HG02840 (cell line): ENCODE measurements at regions not wholly inside any gene's neighbourhood (a gene's known extent, or its start where the extent isn't known, plus 50 kb on each side); places are given as distances from the start of the nearest gene placed in this dataset.

ENCODE experiments used
- ATAC-seq: cut with Tn5 transposase; IDR thresholded peaks from one replicate; pipeline ENCODE4 v1.9.1; 2021; ENCODE audit warnings: mild to moderate bottlenecking, moderate library complexity, moderate number of reproducible peaks; ENCODE audit not compliant: unreplicated experiment, low FRiP score

DNA sequence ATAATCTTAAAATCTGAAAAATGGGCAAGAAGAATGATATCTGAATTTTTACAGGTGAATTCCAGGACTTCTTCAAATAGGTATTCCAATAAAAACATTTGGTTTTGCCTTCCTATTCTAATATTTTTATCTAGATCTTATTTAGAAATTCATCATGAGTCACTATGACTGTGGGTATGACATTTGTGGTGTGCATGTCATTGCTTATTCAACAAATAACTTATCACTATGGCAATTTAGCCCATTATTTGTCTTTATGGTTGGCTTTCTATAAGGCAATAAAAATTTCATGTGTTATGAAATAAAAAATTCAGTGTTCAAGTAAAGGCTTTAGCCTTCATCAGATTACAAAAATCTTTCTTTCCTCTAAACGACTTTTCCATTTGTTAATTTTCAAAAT lies 1139.6 kb upstream of the NUDT12 start:
- ATAC-seq: no peak

GRCh38 chr5:104699438-104699837 lies 1136.8 kb upstream of the NUDT12 start:
- no peak for ATAC-seq

GRCh38 chr5:104661256-104661655 lies 1098.7 kb upstream of the NUDT12 start:
- no peak for ATAC-seq

DNA sequence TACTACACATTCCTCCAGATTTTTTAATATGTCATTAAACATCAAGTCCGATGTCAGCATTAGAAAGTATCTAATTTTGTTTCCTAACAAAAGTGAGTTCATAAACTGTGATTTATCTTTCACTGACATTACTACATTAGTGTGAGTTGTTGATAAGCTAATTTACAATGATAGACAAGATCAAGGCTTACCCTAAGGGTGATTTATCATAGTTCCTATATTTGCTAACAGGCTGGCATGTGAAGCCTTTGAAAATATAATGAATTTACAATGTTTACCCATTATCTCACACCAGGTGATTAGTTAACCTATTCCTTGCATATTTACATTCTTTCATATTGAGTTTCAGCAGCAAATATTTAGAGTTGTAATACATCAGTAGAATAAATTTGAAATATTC lies 1096.9 kb upstream of the NUDT12 start:
- ATAC-seq: no peak

GRCh38 chr5:104652271-104652861 lies 1089.8 kb upstream of the NUDT12 start:
- no peak for ATAC-seq

DNA sequence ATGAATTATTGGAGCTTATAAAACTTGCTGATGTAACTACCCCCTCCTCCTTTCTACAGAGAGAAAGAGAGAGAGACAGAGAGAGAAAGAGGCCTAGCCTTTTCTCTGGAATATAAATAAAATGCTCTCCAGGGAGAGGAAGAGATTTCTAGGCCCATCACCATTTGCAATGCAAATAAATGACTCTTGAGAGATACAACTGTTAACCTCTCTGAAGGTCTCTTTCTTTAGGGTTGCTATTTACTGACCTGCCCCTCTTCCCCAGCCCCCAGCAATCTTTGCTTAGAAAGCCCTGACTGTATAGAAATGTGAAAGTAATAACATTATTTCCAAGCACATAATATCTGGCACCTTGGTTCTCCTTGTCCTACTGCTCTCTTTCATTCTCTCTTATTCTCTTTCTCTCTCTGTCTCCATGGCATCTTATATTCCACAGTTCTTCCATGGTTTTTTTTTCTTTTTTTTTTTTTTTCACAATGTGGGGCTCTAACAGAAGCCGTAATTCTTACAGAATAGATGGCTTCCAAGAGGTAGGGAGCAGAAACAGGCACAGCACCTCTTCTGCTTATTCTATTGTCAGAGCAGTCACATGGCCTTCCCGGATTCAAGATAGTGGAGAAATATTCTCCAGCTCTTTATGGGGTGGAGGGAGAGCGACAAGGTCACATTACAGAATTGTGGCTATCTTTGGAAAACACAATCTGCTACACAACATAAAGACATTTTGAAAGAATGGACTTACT lies 1087.9 kb upstream of the NUDT12 start:
- ATAC-seq: no peak

GRCh38 chr5:104646416-104646815 lies 1083.8 kb upstream of the NUDT12 start:
- ATAC-seq: no peak

- ATAC-seq: no peak
Observed at GRCh38 chr5:104643320-104643719, 1080.7 kb upstream of the NUDT12 start.

DNA sequence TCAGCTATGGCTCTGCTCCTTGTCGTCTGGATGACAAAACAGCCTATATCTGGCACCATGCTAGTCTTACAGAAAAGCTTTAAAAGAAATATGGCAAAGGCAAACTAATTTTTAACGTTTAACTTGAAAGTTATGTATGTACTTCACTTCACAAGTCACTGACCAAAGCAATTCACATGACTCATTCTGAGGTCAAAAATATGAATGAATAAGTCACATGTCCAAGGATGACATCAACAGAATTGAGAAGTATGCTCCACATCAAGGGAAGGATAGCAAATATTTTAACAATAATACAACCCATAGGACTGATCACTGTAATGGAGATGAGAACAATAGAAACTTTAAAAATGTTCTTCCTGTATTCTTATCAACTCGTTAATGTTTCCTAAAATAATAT lies 1072.6 kb upstream of the NUDT12 start:
- ATAC-seq: no peak

DNA sequence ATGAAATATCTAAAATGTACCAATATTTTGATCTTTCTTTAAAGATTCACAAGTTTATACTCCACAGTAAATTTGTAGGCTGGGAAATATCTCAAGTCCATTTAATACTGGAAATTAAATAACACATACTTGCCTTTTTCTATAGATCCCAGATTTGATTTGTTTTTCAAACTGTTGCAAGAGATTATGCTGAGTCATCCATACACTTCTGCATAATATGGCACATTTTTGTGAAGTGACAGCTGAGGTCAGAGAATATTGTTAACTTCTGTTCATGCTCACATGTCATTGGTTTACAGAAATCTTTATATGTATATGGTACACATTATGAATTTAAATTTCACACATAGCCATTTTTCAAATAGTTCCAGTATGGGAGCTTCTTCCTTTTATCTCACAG lies 1066.3 kb upstream of the NUDT12 start:
- ATAC-seq: no peak

DNA sequence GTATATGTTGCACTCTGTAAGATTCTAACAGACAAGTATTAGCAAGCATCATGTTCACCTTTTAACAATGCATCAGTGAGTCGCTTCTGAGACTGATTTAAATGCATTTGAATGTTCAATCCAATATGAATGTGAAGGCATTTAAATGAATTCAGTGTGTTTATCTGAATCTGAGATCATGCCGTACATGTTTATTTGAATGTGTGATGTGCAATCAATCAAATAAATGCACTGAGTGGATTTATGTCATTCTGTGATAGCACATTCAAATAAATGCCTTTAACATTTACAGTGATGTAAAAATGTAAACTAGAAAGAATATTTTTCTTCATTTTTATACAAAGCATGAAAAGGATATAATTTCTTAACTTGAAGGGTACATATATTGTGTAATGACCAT lies 1063.5 kb upstream of the NUDT12 start:
- ATAC-seq: no peak

DNA sequence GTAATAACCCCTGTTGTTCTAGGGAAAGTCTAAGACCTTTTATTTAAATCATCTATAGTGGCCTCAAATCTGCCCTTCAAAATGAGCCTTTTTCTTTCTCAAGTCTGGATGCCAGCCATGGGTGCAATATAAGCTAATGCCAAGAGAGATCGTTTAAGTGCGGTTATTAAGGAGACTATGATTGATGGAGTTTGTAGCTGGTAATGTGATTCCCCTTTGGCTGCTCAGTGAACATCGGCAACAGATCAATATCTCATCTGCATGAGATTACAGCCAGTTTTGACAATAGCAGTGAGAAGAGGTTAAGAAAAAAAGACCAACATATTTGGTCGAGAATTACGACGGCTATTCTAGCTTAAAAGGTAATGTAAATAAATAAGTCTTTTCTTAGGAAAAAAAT lies 1049.4 kb upstream of the NUDT12 start:
- no peak for ATAC-seq

GRCh38 chr5:104611135-104611767 lies 1048.7 kb upstream of the NUDT12 start:
- no peak for ATAC-seq

DNA sequence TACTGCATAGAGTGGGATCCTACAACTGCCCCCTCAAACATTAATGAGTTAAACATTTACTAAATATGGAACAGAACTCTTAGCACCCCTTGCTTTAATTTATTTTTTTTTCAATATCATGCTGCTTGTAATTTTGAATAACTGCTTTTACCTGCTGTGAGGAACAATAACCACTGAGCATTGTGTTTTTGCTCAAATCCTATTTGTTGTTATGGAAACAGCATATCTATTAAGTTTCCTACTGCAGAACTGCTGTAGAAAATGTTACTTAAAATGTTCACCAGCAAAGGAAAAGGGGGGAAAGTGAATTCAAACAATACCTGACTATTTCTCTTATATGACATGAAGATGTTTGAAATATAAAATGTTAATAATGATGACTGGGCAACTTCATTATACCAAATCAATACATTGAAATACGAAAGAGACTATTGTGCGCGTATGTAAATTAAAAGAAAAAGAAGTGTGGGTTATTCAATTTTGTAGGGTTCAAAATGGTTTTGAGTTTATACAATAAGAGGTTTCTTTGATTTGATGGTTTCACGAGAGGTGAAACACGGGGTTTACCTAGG lies 1043.8 kb upstream of the NUDT12 start:
- no peak for ATAC-seq

- no peak for ATAC-seq
Observed at GRCh38 chr5:104599726-104600125, 1037.1 kb upstream of the NUDT12 start.

GRCh38 chr5:104598285-104598684 lies 1035.7 kb upstream of the NUDT12 start:
- no peak for ATAC-seq

GRCh38 chr5:104594850-104595249 lies 1032.3 kb upstream of the NUDT12 start:
- no peak for ATAC-seq

GRCh38 chr5:104576677-104577076 lies 1014.1 kb upstream of the NUDT12 start:
- no peak for ATAC-seq

- ATAC-seq: no peak
Observed at GRCh38 chr5:104573949-104574709, 1011.5 kb upstream of the NUDT12 start.

GRCh38 chr5:104569621-104570020 lies 1007.0 kb upstream of the NUDT12 start:
- ATAC-seq: no peak

DNA sequence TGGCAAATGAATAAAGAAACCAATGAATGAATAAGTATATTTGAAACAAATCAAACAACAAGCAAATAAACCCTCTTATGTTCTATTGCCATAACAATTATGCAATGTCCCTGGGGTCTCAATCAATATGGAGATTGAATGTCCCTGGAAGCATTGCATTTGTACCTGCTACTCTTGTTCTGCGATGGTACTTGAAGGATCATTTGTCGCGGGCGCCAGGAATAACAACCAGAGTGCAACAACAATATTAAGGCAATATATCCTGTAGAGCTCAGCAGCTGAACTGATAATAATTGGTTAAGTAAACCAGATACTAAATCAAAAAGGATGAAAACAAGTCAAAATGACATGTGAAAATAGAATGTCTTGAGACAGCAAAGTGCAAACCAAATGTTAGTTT lies 1001.9 kb upstream of the NUDT12 start:
- ATAC-seq: no peak
